Esophagus squamous epithelium (tissue), 4 donors: ENCODE measurements at regions not wholly inside any gene's neighbourhood (a gene's known extent, or its start where the extent isn't known, plus 50 kb on each side); places are given as distances from the start of the nearest gene placed in this dataset.

Experiments
- CTCF ChIP-seq, 6 experiments: fragments of 450-650 bp in 4 of 6; fragments of 200-600 bp in 2 of 6; sonication (generic) in 2 of 6; IDR thresholded peaks; one replicate each; pipeline ENCODE4 v1.5.1; 2016 to 2019; ENCODE audit warnings: antibody characterized with exemption in 6 of 6, mild to moderate bottlenecking in 4 of 6, moderate library complexity in 4 of 6
- POLR2A ChIP-seq, 4 donors: fragments of 450-650 bp; IDR thresholded peaks; one replicate each; pipeline ENCODE4 v1.6.1; 2017; ENCODE audit warnings: antibody characterized with exemption in 4 of 4, mild to moderate bottlenecking in 4 of 4, moderate library complexity in 3 of 4

- no peak for TF ChIP-seq CTCF (IDR thresholded peaks at IDR 0.05)
- no peak for TF ChIP-seq POLR2A (IDR thresholded peaks at IDR 0.05)
These were observed 242.1 kb downstream of the RAP2B start for GRCh38 chr3:153404157-153404556.
